ENCODE measurements at regions not wholly inside any gene's neighbourhood (a gene's known extent, or its start where the extent isn't known, plus 50 kb on each side); places are given as distances from the start of the nearest gene placed in this dataset.

GRCh38 chr2:18819566-18819965, 230.2 kb upstream of the NT5C1B start:
- DNase-seq = no peak

- DNase-seq = no peak
These were observed 225.0 kb upstream of the NT5C1B start for GRCh38 chr2:18814387-18814786.

GRCh38 chr2:18804536-18804935, 215.2 kb upstream of the NT5C1B start:
- DNase-seq = no peak

GRCh38 chr2:18803141-18803939, 214.0 kb upstream of the NT5C1B start:
- no peak for DNase-seq

GRCh38 chr2:18800240-18800971, 211.0 kb upstream of the NT5C1B start:
- no peak for DNase-seq

- DNase-seq = no peak
These were observed 210.0 kb upstream of the NT5C1B start for GRCh38 chr2:18799397-18799796.

GRCh38 chr2:18797133-18797845, 207.9 kb upstream of the NT5C1B start:
- no peak for DNase-seq

DNA sequence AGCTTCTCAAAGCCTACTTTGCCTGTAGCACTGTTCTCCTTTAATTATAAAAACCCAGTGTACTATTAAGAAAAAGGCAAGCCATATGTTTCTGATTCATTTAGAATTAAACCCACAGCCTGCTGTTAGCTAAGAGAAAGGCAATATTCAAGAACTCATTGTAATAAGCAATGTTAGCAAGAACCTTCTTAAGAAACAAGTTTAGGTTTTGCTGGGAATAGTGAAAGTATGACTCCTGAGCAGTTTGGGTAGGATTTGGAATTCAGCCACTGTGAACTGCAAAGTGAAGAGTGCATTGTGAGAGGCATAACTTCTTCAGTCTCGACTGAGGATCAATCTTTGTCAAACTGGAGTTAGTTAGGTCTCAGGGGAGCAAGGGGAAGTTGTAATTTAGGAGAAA, 206.5 kb upstream of the NT5C1B start:
- no peak for DNase-seq

GRCh38 chr2:18792684-18793083, 203.3 kb upstream of the NT5C1B start:
- no peak for DNase-seq

DNA sequence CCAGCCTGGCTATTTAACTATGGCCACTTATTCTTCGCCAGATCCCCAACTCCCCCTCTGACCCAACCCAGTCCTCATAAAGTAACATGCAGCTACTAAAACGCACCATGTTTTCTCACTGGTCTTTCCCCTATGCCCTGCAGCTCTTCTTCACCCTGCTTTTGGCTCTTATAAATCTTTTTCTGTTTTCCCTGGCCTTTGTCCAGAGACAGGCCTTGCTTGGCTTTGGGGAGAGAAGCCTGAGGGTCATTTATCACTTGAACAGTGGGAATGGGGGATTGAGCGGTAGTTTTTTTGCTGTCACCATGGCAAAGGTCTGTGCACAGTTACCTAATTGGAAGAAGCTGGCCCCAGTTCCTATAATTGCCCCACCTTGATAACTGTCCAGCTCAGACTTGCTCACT, 202.9 kb upstream of the NT5C1B start:
- no peak for DNase-seq

- DNase-seq = no peak
These were observed 201.9 kb upstream of the NT5C1B start for GRCh38 chr2:18791172-18791797.

GRCh38 chr2:18790509-18791171, 201.3 kb upstream of the NT5C1B start:
- no peak for DNase-seq

- DNase-seq = no peak
These were observed 199.2 kb upstream of the NT5C1B start for GRCh38 chr2:18788592-18788991.

- DNase-seq = no peak
These were observed 198.4 kb upstream of the NT5C1B start for GRCh38 chr2:18787726-18788125.

DNA sequence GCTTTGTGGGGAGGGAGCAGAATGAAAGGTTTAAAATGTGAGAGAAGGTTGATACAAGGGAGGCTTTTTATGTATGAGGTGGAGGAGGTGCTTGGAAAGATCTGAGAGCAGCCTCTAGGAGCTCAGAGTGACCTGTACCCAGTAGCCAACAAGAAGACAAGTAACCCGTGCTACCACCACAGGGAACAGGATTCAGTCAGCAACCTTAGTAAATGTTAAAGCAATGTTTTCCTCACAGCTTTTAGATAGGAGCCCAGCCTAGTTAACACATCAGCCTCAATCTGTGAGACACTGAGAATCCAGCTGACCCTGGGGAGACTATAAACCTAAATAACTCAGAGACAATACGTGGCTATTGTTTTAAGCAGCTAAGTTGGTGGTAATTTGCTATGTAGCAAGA, 194.9 kb upstream of the NT5C1B start:
- DNase-seq = no peak

- no peak for DNase-seq
These were observed 192.3 kb upstream of the NT5C1B start for GRCh38 chr2:18781541-18782280.

DNA sequence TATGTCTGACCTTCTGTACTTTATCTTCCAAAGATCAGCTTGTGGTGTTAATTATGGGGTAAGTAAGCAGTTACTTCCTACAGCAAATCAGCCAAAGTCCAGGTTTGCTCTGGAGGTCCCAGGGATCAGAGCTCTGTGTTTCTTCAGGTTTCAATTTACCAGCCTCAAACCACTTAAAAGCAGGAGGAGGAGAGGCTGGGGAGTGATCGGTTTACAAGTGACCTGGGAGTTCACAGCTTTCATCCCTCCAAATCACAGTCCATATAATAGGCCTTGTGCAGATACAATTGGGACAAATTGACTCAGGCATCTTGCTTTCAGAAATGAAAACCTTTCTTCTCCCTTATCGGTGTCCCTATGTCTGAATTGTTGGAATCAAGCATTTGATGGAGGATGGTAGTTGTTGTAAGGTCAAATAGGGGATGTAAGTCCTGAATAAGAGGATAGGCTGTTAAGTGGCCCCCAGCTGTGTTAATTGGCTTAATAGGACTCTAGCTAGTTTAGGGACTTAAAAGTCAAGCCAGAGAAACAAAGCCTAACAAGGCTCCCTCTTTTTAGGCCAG, 188.0 kb upstream of the NT5C1B start:
- DNase-seq = no peak

DNA sequence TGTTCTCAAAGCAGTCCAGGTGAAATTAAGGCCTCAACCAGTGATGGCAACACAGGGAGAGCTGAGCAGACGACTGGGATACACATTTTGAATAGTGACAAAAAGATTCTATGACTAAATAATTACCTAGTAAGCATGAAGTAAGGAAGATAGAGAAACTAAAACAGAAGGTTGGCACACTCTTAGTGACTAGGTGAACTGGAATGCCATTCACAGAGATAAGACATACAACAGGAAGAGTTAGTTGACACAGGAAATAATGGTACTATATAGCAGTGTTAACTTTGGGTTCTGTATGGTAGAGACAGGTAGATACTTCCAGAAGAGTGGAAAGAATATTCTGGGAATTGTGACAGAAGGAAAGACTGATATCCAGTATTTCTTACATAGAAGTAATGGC, 181.8 kb upstream of the NT5C1B start:
- no peak for DNase-seq

- DNase-seq = no peak
These were observed 174.0 kb upstream of the NT5C1B start for GRCh38 chr2:18763338-18763737.

DNA sequence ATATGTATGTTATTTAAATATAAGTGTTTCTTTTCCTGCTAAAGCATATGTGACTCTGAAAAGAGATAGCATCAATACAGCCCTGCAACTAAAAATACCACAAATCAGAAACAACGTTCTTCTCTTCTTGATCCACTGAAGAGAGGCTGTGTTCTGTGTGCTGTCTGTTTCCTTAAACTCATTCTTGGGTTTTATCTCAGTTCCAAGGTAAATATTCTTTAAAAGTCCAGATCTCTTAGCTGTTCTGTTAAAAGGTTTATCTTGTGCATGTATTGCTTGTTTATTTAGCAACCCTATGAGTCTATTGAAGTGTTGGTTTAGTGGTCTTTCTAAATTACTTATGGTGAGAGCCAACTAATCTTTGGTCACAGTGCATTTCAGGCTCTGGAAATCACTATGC, 173.3 kb upstream of the NT5C1B start:
- DNase-seq = no peak

GRCh38 chr2:18754286-18754685, 164.9 kb upstream of the NT5C1B start:
- no peak for DNase-seq

GRCh38 chr2:18753722-18754121, 164.4 kb upstream of the NT5C1B start:
- DNase-seq = no peak

All from CD4-positive, alpha-beta T cell treated with Interleukin-12 subunit alpha and Interleukin-12 subunit beta, for 1 hour (primary cell).